Endothelial cell of umbilical vein (primary cell): ENCODE measurements at regions not wholly inside any gene's neighbourhood (a gene's known extent, or its start where the extent isn't known, plus 50 kb on each side); places are given as distances from the start of the nearest gene placed in this dataset.

Experiments
- EZH2 ChIP-seq: IDR thresholded peaks from 2 replicates; pipeline ENCODE4 v1.6.1; 2012; ENCODE audit warnings: borderline replicate concordance, low read depth, mild to moderate bottlenecking, moderate library complexity, low read length, inconsistent platforms; ENCODE audit not compliant: severe bottlenecking
- POLR2A ChIP-seq: IDR thresholded peaks from 2 replicates; pipeline ENCODE4 v1.6.1; 2012; ENCODE audit warnings: low read depth, mild to moderate bottlenecking, control low read depth, low read length
- TF ChIP-seq, protein P1 (sequence below), 2 donors: IDR thresholded peaks; 1 replicate in 1 of 2; 2 replicates in 1 of 2; pipeline ENCODE4 v1.5.1; 2011; ENCODE audit warnings: low read length in 2 of 2, mild to moderate bottlenecking in 2 of 2, moderate library complexity in 2 of 2, control low read depth in 1 of 2, inconsistent platforms in 1 of 2, low read depth in 1 of 2; ENCODE audit not compliant: insufficient read depth in 1 of 2; ENCODE audit errors: extremely low read depth in 1 of 2

DNA sequence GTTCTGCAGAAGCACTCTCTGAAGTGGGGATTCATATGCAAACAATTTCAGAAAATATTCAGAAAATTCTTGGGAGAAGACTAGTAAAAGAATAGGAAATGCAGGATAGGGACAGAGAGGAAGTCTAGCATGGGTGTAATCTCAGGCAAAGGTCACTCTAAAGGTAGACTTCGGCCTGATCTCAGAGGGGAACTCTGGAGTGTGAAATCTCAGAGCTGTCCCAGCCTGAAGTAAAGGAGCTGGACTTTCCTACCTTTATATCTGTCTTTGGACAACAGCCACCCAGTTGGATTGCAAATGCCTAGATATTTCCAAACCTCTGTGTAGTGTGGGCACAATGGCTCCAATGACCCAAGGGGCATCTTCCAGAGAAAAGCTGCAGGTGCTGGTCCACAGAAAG, 379.8 kb downstream of the GPATCH2 start:
- TF ChIP-seq, protein P1, sequence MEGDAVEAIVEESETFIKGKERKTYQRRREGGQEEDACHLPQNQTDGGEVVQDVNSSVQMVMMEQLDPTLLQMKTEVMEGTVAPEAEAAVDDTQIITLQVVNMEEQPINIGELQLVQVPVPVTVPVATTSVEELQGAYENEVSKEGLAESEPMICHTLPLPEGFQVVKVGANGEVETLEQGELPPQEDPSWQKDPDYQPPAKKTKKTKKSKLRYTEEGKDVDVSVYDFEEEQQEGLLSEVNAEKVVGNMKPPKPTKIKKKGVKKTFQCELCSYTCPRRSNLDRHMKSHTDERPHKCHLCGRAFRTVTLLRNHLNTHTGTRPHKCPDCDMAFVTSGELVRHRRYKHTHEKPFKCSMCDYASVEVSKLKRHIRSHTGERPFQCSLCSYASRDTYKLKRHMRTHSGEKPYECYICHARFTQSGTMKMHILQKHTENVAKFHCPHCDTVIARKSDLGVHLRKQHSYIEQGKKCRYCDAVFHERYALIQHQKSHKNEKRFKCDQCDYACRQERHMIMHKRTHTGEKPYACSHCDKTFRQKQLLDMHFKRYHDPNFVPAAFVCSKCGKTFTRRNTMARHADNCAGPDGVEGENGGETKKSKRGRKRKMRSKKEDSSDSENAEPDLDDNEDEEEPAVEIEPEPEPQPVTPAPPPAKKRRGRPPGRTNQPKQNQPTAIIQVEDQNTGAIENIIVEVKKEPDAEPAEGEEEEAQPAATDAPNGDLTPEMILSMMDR (IDR thresholded peaks at IDR 0.05; ENCODE audit: extremely low read depth in 1 of 2, insufficient read depth in 1 of 2, low read depth in 1 of 2, low read length in 2 of 2) = no peak
- TF ChIP-seq EZH2 (no peak), POLR2A (no peak)
